ENCODE measurements at regions not wholly inside any gene's neighbourhood (a gene's known extent, or its start where the extent isn't known, plus 50 kb on each side); places are given as distances from the start of the nearest gene placed in this dataset.

DNA sequence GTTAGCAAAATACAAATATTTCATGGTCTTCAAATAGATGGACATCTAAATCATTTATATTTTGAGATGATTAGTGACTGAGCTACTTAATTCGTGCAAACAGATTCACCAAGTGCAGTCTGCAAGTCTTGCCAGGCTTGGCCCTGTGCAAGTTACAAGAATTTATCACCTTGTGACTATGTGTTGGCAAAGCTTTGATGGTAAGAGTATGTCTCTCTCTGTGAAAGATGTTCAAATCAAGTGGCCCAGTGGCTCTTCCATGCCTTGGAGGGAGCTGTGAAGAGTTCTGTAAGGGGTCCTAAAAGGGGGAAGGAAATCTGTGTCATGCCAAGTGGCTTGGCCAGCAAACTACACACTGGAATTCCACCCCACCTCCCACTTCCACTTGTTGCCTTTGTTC lies 397.3 kb downstream of the TYW1 start:
- Histone ChIP-seq H3K9me3 (replicated peaks; ENCODE audit: insufficient read depth, low read length) (no peaks in the 10 kb centered on the region), H3K36me3 (replicated peaks; ENCODE audit: insufficient read depth, low read length) (no peaks in the 10 kb centered on the region), H4K20me1 (ENCODE audit: insufficient read depth, low read length) (no peaks in the 10 kb centered on the region), H3K27me3 (replicated peaks; ENCODE audit: insufficient read depth, low read length) (no peaks in the 10 kb centered on the region), H3K9me2 (replicated peaks; ENCODE audit: insufficient read depth, low read length) (no peaks in the 10 kb centered on the region), H3K4me1 (ENCODE audit: low read length) (no peaks in the 10 kb centered on the region), H3K4me3 (ENCODE audit: low read length) (no peak overlapping the region), H3K4me2 (ENCODE audit: low read depth, low read length) (no peak overlapping the region), H3K27ac (ENCODE audit: low read length) (no peak overlapping the region), H3K9ac (ENCODE audit: low read length) (no peak overlapping the region), H2AFZ (ENCODE audit: low read length) (no peak overlapping the region), H3K79me2 (ENCODE audit: low read length) (no peaks in the 10 kb centered on the region), H3F3A (ENCODE audit: insufficient read depth, low read length) (no peaks in the 10 kb centered on the region)
- TF ChIP-seq EZH2 (optimal IDR thresholded peaks at IDR 0.05; ENCODE audit: low read depth, low read length) (no peak), EZH2phosphoT487 (IDR thresholded peaks at IDR 0.05; ENCODE audit: low read length) (no peak)
- TF ChIP-seq, protein P1, sequence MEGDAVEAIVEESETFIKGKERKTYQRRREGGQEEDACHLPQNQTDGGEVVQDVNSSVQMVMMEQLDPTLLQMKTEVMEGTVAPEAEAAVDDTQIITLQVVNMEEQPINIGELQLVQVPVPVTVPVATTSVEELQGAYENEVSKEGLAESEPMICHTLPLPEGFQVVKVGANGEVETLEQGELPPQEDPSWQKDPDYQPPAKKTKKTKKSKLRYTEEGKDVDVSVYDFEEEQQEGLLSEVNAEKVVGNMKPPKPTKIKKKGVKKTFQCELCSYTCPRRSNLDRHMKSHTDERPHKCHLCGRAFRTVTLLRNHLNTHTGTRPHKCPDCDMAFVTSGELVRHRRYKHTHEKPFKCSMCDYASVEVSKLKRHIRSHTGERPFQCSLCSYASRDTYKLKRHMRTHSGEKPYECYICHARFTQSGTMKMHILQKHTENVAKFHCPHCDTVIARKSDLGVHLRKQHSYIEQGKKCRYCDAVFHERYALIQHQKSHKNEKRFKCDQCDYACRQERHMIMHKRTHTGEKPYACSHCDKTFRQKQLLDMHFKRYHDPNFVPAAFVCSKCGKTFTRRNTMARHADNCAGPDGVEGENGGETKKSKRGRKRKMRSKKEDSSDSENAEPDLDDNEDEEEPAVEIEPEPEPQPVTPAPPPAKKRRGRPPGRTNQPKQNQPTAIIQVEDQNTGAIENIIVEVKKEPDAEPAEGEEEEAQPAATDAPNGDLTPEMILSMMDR (IDR thresholded peaks at IDR 0.05; ENCODE audit: low read length) = no peak
- DNase-seq = no peak

- H4K20me1 ChIP-seq (ENCODE audit: insufficient read depth, low read length) = no peaks in the 10 kb centered on the region
- H3K9me3 ChIP-seq (replicated peaks; ENCODE audit: insufficient read depth, low read length) = no peaks in the 10 kb centered on the region
- no peaks in the 10 kb centered on the region for H3K27me3 ChIP-seq (replicated peaks; ENCODE audit: insufficient read depth, low read length)
- H3K4me3 ChIP-seq (ENCODE audit: low read length) = no peak overlapping the region
- no peak overlapping the region for H2AFZ ChIP-seq (ENCODE audit: low read length)
- no peaks in the 10 kb centered on the region for H3K79me2 ChIP-seq (ENCODE audit: low read length)
- no peak overlapping the region for H3K27ac ChIP-seq (ENCODE audit: low read length)
- DNase-seq = no peak
- no peaks in the 10 kb centered on the region for H3K4me1 ChIP-seq (ENCODE audit: low read length)
- H3K4me2 ChIP-seq (ENCODE audit: low read depth, low read length) = no peak overlapping the region
- H3K36me3 ChIP-seq (replicated peaks; ENCODE audit: insufficient read depth, low read length) = no peaks in the 10 kb centered on the region
- TF ChIP-seq, protein P1 (IDR thresholded peaks at IDR 0.05; ENCODE audit: low read length) = no peak
- TF ChIP-seq EZH2 (optimal IDR thresholded peaks at IDR 0.05; ENCODE audit: low read depth, low read length) (no peak), EZH2phosphoT487 (IDR thresholded peaks at IDR 0.05; ENCODE audit: low read length) (no peak)
- H3K9me2 ChIP-seq (replicated peaks; ENCODE audit: insufficient read depth, low read length) = no peaks in the 10 kb centered on the region
- H3F3A ChIP-seq (ENCODE audit: insufficient read depth, low read length) = no peaks in the 10 kb centered on the region
- H3K9ac ChIP-seq (ENCODE audit: low read length) = no peak overlapping the region
Measured at GRCh38 chr7:67398916-67399315, 402.3 kb downstream of the TYW1 start.

DNA sequence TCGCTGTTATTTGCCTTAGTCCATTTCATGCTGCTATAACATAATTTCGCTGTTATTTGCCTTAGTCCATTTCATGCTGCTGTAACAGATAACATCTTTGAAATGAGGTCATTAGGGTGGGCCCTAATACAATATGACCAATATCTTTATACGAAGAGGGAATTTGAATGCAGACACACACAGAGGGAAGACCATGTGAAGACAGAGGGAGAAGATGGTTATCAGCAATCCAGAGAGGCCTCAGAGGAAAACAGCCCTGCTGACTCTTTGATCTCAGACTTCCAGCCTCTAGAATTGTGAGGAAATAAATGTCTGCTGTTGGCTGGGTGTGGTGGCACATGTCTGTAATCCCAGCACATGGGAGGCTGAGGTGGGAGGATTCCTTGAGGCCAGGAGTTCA lies 404.9 kb downstream of the TYW1 start:
- Histone ChIP-seq H3K4me1 (ENCODE audit: low read length) (no peaks in the 10 kb centered on the region), H3K27ac (ENCODE audit: low read length) (no peak overlapping the region), H3K9me3 (replicated peaks; ENCODE audit: insufficient read depth, low read length) (no peaks in the 10 kb centered on the region), H3F3A (ENCODE audit: insufficient read depth, low read length) (no peaks in the 10 kb centered on the region), H3K9me2 (replicated peaks; ENCODE audit: insufficient read depth, low read length) (no peaks in the 10 kb centered on the region), H2AFZ (ENCODE audit: low read length) (no peak overlapping the region), H3K27me3 (replicated peaks; ENCODE audit: insufficient read depth, low read length) (no peaks in the 10 kb centered on the region), H3K4me3 (ENCODE audit: low read length) (no peak overlapping the region), H3K4me2 (ENCODE audit: low read depth, low read length) (no peak overlapping the region), H3K9ac (ENCODE audit: low read length) (no peak overlapping the region), H3K79me2 (ENCODE audit: low read length) (no peaks in the 10 kb centered on the region), H3K36me3 (replicated peaks; ENCODE audit: insufficient read depth, low read length) (no peaks in the 10 kb centered on the region), H4K20me1 (ENCODE audit: insufficient read depth, low read length) (no peaks in the 10 kb centered on the region)
- TF ChIP-seq EZH2 (optimal IDR thresholded peaks at IDR 0.05; ENCODE audit: low read depth, low read length) (no peak), EZH2phosphoT487 (IDR thresholded peaks at IDR 0.05; ENCODE audit: low read length) (no peak)
- TF ChIP-seq, protein P1 (IDR thresholded peaks at IDR 0.05; ENCODE audit: low read length) = no peak
- no peak for DNase-seq
